EL (cell line): ENCODE measurements at regions not wholly inside any gene's neighbourhood (a gene's known extent, or its start where the extent isn't known, plus 50 kb on each side); places are given as distances from the start of the nearest gene placed in this dataset.

Experiments
- DNase-seq: peaks from one replicate; pipeline ENCODE4 v3.0.0-alpha.2; 2016

DNA sequence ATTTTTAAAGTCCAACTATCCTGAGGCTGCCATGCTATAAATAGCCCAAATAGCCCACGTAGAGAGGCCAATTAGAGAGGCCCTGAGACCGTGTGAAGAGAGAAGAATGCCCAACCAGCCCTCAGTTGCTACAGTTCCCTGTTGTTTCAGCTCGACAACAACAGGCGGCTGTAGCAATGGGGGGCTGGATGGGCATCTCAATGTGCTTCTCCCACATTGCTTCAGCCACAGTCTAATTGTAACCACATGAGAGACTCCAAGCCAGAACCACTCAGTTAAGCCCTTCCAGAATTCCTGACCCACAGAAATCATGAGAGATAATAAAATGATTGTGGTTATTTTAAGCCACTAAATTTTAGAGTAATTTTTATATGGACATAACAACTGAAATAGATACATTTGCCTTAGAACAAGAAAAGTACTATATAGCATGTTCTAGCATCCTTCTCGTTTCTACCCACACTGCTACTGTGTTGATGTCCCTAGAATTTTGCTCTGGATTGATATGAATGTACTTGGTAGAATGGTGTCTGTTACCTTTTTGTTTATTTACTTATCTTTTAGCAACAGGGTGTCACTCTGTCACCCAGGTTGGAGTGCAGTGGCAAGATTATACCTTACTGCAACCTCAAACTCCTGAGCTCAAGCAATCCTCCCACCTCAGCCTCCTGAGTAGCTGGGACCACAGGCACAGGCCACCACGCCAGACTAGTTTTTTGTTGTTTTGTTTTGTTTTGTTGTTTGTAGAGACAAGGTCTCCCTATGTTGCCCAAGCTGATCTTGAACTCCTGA is 436.4 kb downstream of the BCOR start:
- no peak for DNase-seq

GRCh38 chrX:39665830-39666518 is 431.8 kb downstream of the BCOR start:
- DNase-seq, result peak; percentile 41

DNA sequence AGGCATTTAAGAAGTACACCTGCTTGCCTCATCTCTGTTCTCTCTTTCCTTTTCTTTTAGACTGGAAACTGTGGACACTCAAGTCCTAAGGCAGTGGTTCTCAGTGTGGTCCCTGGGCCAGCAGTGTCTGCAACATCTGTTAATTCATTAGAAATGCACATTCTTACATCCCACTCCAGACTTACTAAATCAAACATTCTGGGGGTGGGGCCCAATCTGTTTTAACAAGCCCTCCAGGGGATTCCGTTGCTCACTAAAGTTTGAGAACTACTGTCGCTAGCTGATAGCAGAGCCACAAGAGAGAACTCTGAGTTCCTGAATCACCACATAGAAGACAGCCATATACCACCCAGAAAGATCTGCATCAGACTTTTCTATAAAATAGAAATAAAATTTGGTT is 430.6 kb downstream of the BCOR start:
- DNase-seq, result no peak

DNA sequence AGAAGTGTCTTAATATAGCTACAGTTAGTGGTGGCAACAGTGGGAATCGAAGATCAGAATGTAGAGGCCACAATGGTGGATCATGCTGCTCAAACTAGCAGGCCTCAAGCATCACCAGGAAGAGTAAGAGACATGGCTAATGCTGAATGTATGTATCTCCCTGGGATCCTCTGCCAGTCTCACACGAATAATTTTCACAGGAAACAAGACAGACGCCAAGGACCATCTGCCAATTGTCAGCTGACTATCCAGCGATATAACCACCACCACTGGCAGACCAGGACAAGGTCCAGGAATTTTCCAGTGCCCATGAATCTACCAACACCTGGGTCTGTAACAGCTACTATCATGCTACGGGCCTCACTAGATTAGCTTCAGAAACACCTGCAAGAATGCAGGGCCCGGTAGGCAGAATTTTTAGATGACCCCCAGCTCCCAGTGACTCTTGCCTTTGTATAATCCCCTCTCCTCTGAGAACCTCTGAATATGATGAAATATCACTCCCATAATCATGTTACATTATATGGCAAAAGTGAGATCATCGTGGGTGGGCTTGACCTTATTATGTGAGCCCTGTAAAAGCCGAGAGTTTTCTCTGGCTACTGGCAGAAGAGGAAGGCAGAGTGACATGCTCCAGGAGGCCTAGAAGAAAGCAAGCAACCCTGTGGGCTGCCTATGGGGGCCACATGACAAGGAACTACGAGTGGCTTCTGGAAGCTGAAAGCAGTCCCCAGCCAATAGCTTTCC is 429.8 kb downstream of the BCOR start:
- no peak for DNase-seq

- DNase-seq, result no peak
These were observed 428.1 kb downstream of the BCOR start for GRCh38 chrX:39669668-39670067.

DNA sequence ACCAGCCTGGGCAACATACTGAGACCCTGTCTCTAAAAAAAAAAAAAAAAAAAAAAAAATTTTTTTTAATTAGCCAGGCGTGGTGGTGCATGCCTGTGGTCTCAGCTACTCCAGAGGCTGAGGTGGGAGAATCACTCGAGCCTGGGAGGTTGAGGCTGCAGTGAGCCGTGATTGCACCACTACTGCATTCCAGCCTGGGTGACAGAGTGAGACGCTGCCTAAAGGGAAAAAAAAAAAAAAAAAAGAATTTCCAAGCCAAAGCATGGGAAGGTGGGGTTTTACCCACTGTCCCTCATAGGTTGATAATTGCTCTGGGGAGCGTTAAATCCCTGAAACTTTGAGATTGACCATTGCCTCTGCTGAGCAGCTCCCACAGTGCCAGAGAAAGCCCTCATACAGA is 427.5 kb downstream of the BCOR start:
- peak; percentile 51 for DNase-seq

DNA sequence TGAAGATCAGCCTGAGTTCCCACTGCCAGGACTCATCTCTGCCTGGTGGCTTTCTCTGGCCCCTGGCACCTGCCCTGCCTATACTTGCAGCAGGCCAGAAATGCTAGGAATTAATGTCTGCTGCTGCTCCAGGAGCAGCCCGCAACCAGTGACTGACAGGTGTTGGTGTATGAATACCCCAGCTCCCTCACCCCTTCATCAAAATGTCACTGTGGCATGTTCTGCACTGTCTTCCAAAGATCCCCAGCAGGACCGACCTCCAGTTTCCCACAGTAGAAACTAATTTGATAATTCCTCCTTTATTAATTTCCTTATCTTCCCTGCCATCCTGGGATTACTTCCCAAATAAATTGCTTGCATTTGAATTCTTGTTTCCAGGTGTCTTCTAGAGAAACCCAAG is 425.4 kb downstream of the BCOR start:
- no peak for DNase-seq

- DNase-seq, result no peak
These were observed 423.1 kb downstream of the BCOR start for GRCh38 chrX:39674490-39675161.

DNA sequence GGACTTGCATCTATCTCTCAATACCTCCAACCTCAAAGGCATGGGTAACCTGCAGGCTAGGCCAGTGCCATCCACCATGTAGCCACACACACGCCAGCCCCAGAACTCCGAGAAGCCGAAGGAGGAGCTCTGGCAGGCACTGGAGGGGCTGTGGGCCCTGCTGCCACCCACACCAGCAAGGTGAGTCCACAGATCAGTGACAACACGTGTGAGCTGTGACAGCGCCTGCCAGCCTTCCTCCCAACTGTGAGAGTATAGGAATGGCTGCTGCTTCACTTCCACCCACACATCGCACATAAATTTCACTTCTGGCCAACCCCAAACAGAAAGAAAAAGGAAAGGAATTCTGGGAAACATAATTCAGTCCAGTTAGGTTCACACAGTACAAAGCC is 422.6 kb downstream of the BCOR start:
- DNase-seq, result no peak

GRCh38 chrX:39675619-39676018 is 422.1 kb downstream of the BCOR start:
- DNase-seq, result no peak

- DNase-seq, result no peak
These were observed 421.3 kb downstream of the BCOR start for GRCh38 chrX:39676434-39676833.

- DNase-seq, result no peak
These were observed 420.2 kb downstream of the BCOR start for GRCh38 chrX:39677585-39677977.

- no peak for DNase-seq
These were observed 419.6 kb downstream of the BCOR start for GRCh38 chrX:39677978-39678791.

- DNase-seq, result no peak
These were observed 418.8 kb downstream of the BCOR start for GRCh38 chrX:39678914-39679313.

DNA sequence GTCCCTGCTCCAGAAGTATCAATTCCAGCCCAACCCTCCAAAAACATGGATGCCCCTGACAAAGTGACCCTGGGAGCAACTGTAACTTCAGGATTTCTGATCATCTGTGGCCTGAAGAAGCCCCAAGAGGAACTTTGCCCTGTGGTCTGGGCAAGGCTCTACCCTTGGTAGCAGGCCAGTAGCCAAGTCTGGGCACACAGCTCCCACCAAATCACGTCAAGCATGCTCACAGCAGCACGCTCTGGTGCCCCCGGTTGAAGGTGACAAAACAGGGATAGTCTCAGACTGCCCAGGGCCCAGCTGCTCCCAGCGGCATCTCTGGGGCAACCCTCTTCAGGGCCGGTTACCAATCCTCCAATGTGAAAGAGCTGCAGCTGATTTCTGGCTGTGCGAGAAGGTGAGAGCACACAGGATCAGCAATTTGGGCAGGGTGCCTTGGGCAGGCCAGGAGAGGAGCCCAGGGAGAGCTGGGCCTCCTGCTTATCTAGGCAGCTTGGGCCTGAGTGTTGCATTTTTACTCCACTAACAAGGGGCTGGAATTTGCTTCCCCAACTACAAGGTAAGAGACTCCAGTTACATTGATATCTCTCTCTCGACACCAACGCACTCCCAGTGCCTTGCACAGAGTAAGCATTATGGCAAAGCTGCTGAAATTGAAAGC is 418.1 kb downstream of the BCOR start:
- no peak for DNase-seq

DNA sequence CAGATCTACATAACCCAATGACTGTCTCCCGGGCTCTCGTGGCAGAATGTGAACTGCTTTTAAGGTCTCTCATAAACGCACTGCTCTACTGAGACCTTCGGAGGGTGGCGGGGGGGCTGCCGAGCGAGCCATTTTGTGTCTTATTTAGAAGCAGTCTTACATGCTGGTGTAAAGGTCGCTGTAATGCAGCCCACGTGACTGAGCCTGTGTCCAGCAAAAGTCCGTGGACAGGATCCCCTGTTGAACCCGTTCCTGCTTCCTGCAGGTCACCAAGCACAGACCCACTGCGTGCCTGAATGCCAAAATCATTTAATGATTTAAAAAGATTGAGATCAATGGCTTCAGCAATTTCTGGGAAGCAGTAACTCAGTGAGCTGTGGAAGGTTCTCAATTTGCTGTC is 415.9 kb downstream of the BCOR start:
- no peak for DNase-seq

- DNase-seq, result no peak
These were observed 415.0 kb downstream of the BCOR start for GRCh38 chrX:39682778-39683177.

DNA sequence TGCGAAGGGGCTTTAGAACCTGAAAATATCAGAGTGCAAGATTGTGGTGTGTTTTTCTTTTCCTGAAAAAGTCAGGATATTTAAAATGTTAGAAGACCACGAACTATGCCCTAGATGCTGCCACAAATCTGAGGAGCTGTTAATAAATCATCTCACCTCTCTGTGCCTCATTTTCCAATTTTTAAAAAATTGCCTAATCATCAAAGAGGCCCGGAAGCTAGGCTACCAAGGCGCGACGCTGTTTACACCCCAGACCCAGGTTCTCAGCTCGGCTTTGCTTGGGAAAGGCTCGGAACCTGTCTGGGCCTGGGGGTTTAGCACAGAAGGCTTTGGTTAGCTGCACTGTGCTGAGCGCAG is 409.6 kb downstream of the BCOR start:
- DNase-seq, result no peak

DNA sequence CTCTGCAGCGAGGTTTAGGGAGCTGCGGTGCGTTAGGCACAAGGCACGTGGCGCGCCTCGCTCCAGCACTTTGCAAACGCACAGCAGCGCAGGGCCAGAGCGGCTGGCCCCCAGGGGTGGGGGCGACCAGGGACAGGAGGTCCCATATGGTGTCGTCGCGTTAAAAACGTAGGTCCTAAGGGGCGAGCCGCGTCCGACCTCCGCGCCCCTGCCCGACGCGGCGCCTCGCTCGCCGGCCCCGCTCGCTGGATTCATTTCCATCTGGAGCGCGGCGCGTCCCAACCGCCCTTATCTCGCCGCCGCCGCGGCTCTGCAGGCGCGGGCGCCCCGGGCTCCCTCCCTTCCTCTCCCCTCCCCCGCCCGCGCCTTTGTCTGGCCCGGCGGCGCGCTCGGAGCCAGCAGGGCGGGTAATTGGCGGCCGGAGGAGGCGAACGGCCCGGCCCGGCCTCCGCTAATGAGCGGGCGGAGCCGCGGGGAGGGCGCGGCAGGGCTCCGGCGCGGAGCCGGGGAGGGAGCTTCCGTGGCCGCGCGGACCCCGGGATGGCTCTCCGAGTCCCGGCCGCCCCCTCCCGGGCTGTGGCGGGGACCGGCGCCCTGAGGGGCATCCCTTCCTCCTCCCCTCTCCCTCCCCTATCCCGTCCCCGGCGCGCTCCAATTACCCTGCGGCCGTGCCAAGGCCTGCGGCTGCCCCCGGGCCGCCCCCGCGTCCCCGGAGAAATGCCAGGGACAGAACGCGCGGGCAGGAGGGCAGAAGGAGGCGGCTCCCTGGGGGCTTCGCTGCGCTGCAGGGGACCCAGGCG is 409.0 kb downstream of the BCOR start:
- DNase-seq, result peak; percentile 48

DNA sequence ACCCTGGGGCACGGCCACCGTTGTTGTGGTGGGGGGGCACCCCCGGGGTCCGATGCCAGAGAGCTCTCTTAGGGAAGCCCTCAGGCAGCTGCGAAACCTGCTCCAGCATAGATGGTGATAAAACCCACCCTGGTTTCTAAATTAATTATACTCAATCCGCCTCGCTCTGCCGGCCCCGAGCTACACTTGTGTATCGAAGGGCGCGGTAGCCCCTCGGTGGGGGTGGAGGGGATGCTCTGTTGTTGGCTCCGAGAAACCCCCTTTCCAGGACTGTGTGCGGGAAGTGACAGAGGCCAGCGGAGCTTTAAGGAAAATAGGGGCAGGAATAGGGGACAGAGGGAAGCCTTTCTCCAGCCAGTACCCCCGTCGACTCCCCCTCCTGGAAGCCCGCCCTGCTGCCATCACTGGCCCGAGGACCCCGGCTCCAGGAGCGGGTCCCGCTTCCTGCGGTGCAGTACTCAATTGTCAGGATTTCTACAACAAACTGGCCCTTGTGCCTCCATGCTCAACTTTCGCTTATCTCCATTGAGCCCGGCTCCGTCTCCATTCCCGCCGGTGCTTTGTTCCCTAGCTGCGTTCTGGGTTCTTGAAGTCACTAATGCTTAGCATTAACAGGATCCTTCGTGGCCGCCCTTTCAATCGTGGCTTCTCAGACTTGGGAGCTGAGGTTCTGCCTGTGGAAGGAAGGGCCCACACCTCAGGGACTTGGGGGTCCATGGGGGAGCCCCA is 408.2 kb downstream of the BCOR start:
- DNase-seq, result no peak
